ENCODE measurements at regions not wholly inside any gene's neighbourhood (a gene's known extent, or its start where the extent isn't known, plus 50 kb on each side); places are given as distances from the start of the nearest gene placed in this dataset.

DNA sequence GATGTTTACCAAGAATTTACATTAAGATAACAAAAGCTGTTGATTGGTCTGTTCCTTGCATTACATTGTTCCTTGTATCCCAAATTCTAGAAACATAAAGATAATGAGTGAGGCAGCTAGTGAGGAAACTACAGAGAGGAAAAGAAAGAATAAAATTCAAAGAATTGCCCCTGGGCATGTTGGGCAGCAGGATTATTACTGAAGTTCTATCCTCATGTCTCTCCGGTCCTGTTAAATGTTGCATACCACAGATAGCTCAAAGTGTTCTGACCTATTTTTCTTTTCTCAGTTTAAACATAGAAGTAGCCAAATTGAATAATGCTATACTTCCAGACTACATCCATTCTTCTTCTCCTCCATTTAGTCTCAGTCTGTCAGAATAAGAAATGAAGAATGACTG is 58.2 kb upstream of the DYNC1I2 start:
- no peak overlapping the region for H3K4me3 ChIP-seq (ENCODE audit: control insufficient read depth, low read depth, low read length)
- TF ChIP-seq, protein P1, sequence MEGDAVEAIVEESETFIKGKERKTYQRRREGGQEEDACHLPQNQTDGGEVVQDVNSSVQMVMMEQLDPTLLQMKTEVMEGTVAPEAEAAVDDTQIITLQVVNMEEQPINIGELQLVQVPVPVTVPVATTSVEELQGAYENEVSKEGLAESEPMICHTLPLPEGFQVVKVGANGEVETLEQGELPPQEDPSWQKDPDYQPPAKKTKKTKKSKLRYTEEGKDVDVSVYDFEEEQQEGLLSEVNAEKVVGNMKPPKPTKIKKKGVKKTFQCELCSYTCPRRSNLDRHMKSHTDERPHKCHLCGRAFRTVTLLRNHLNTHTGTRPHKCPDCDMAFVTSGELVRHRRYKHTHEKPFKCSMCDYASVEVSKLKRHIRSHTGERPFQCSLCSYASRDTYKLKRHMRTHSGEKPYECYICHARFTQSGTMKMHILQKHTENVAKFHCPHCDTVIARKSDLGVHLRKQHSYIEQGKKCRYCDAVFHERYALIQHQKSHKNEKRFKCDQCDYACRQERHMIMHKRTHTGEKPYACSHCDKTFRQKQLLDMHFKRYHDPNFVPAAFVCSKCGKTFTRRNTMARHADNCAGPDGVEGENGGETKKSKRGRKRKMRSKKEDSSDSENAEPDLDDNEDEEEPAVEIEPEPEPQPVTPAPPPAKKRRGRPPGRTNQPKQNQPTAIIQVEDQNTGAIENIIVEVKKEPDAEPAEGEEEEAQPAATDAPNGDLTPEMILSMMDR (conservative IDR thresholded peaks at IDR 0.05; ENCODE audit: control insufficient read depth, insufficient read depth, low read depth, low read length), result no peak
- DNase-seq (ENCODE audit: low read depth), result no peak

DNA sequence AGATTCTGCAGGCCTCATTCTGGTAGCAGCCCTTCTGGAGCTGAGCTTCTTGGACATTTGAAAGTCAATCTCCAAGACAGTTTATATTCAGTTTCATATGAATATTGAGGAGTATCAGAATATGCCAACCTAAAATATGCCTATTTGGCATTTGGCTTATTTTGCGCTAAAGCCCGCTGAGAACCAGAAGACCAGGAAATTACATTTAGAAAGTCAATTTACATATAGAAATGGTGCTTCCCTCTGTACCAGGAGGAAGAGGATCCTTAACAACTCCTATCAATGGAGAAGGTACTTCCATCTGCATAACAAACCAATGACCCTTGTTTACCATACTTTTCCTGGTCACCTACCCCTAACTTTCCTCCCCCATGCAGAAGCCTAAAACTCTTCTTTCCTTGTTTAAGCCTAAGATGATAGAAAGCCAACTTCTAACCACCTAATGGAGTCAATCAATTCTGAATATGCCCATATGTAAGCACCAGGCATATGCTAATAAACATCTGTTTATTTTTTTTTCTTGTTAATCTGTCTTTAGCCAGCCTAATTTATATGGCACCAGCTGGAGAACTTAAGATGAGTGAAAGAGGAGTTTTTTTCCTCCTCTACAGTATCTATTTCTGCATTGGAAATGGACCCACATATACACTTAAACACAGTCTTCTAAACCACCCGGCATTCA is 57.0 kb upstream of the DYNC1I2 start:
- DNase-seq (ENCODE audit: low read depth), result no peak
- no peak overlapping the region for H3K4me3 ChIP-seq (ENCODE audit: control insufficient read depth, low read depth, low read length)
- TF ChIP-seq, protein P1 (conservative IDR thresholded peaks at IDR 0.05; ENCODE audit: control insufficient read depth, insufficient read depth, low read depth, low read length), result no peak

DNA sequence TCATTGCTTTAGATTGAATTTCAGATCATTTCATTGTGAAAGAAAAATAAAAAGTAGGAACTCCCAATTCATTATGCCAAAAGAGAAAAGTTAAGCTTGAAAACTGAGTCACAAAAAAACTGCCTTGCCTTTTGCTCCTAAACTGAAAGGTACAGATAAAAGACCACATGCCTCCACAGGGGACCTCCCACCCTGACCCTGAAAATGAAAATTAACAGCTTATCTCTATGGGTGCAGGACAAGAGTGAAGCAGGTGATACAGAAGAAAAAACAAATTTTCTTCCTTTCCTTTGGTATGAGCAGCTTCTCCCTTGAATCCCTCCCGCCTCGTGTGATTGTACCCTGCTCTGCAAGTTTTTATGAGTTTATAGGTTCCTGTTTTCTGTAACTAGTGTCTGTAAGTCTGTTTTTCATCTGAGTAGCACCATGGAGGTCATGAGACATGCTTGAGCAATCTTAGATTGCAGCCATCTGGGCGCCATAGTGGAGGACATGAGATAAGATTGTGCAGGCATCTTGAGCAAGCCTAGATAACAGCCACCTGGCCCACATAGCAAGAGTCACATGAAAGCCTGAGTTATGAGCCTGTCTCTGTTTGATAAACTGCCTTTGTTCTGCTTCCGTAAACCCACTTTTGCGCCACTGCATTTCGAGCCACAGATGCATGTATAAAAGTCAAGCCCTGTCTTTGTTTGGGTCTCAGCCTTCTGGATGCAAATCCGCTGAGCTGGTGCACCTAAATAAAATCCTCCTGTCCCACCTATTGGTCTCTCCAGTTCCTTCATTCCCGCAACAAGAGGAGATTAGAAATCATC is 56.2 kb upstream of the DYNC1I2 start:
- no peak for DNase-seq (ENCODE audit: low read depth)
- no peak overlapping the region for H3K4me3 ChIP-seq (ENCODE audit: control insufficient read depth, low read depth, low read length)
- TF ChIP-seq, protein P1 (conservative IDR thresholded peaks at IDR 0.05; ENCODE audit: control insufficient read depth, insufficient read depth, low read depth, low read length), result no peak

All from fibroblast of mammary gland (primary cell).